K562 (cell line): ENCODE measurements at regions not wholly inside any gene's neighbourhood (a gene's known extent, or its start where the extent isn't known, plus 50 kb on each side); places are given as distances from the start of the nearest gene placed in this dataset.

Experiments
- ATAC-seq: fragments of 200-7000 bp; cut with Tn5 transposase; 3 replicates; pipeline ENCODE4 v1.9.1; 2020; ENCODE audit warnings: moderate library complexity
- BruUV-seq: library from RNA; stranded (reverse); fragments of 400-500 nt; replicated peaks from 2 replicates; lab custom pipeline; 2021; lab: Mats Ljungman, UMichigan
- CTCF ChIA-PET: fragments of 300-600 bp; formaldehyde crosslinking; extraction: SDS; loops from one replicate; lab custom pipeline; 2021; ENCODE audit warnings: low intra/inter-chr PET ratio; lab: Yijun Ruan, JAX
- POLR2A ChIA-PET: fragments of 300-600, 350-650 bp; sonication (Branson Sonifier 250); formaldehyde crosslinking; extraction: SDS; loops from one replicate; lab custom pipeline; 2021; ENCODE audit warnings: antibody characterized with exemption, inconsistent platforms; lab: Yijun Ruan, JAX
- DNase-seq, 4 experiments: peaks; one replicate each; pipeline versions ENCODE4 v3.0.0 to v3.0.0-alpha.2; 2011 to 2018; ENCODE audit warnings: low spot score in 3 of 4, mixed read lengths in 3 of 4; ENCODE audit errors: extremely low read depth in 1 of 4
- FAIRE-seq: peaks from 2 replicates; lab custom pipeline; 2011; peaks lifted over from hg19 to GRCh38; lab: Jason Lieb, UNC
- H2AFZ ChIP-seq: 2 replicates; pipeline ENCODE4 v1.6.0; 2011; ENCODE audit warnings: low read depth, low read length, control low read depth, inconsistent platforms
- H3K27ac ChIP-seq: fragments of 200-600 bp; 3 replicates; pipeline ENCODE4 v1.8.0; 2011; ENCODE audit warnings: low read depth, mild to moderate bottlenecking, control low read depth, inconsistent platforms, low read length, moderate library complexity, mixed read lengths; ENCODE audit errors: extremely low read depth
- H3K27me3 ChIP-seq, 2 experiments: fragments of 300-600 bp in 1 of 2; 2 replicates in 1 of 2; 3 replicates in 1 of 2; pipeline versions ENCODE4 v1.6.0 to v1.8.0; 2011; ENCODE audit warnings: inconsistent platforms in 2 of 2, low read length in 2 of 2, mild to moderate bottlenecking in 1 of 2, mixed read lengths in 1 of 2, moderate library complexity in 1 of 2; ENCODE audit not compliant: control insufficient read depth in 2 of 2, insufficient read depth in 2 of 2
- H3K36me3 ChIP-seq: fragments of 300-600 bp; 3 replicates; pipeline ENCODE4 v1.8.0; 2011; ENCODE audit warnings: mild to moderate bottlenecking, low read length, inconsistent platforms; ENCODE audit not compliant: control insufficient read depth, insufficient read depth
- H3K4me1 ChIP-seq, 2 experiments: fragments of 200-600 bp in 1 of 2; replicated peaks in 1 of 2; 2 replicates in 1 of 2; 3 replicates in 1 of 2; pipeline versions ENCODE4 v1.5.1 to v1.8.0; 2011; ENCODE audit warnings: inconsistent platforms in 2 of 2, low read length in 2 of 2, mild to moderate bottlenecking in 1 of 2, mixed read lengths in 1 of 2, moderate library complexity in 1 of 2; ENCODE audit not compliant: control insufficient read depth in 2 of 2, insufficient read depth in 2 of 2
- H3K4me2 ChIP-seq: 2 replicates; pipeline ENCODE4 v1.6.1; 2011; ENCODE audit warnings: low read length, control low read depth, inconsistent platforms, mixed read lengths; ENCODE audit not compliant: insufficient read depth
- H3K4me3 ChIP-seq: fragments of 200-600 bp; sonication (generic), shearing (Covaris generic); 2 replicates; pipeline ENCODE4 v1.5.1; 2016; ENCODE audit warnings: control low read depth, inconsistent platforms
- H3K79me2 ChIP-seq: fragments of 200-600 bp; 3 replicates; pipeline ENCODE4 v1.8.0; 2011; ENCODE audit warnings: low read length, inconsistent platforms; ENCODE audit not compliant: control insufficient read depth, insufficient read depth
- H3K9ac ChIP-seq, 2 experiments: 2 replicates each; pipeline versions ENCODE4 v1.6.0 to v1.6.1; 2011; ENCODE audit warnings: low read depth in 2 of 2, low read length in 2 of 2, control low read depth in 1 of 2, inconsistent platforms in 1 of 2, mild to moderate bottlenecking in 1 of 2, mixed read lengths in 1 of 2; ENCODE audit not compliant: insufficient read depth in 1 of 2
- H3K9me1 ChIP-seq: one replicate; pipeline ENCODE4 v1.6.0; 2011; ENCODE audit warnings: inconsistent platforms, mild to moderate bottlenecking, low read length, moderate library complexity; ENCODE audit not compliant: control insufficient read depth, insufficient read depth
- H3K9me3 ChIP-seq: replicated peaks from 2 replicates; pipeline ENCODE4 v1.5.1; 2011; ENCODE audit warnings: low read depth, low read length, inconsistent platforms; ENCODE audit not compliant: control insufficient read depth, insufficient read depth
- H4K20me1 ChIP-seq: replicated peaks from 2 replicates; pipeline ENCODE4 v1.6.1; 2011; ENCODE audit warnings: low read length, inconsistent platforms, mixed read lengths; ENCODE audit not compliant: control insufficient read depth, insufficient read depth
- ARID4B ChIP-seq: sonication (generic); formaldehyde crosslinking; IDR thresholded peaks from 2 replicates; pipeline ENCODE4 v1.8.0; 2022; ENCODE audit warnings: mild to moderate bottlenecking, missing genetic modification reagents
- BCL6 ChIP-seq: fragments of 250-450 bp; sonication (Bioruptor Pico); IDR thresholded peaks from 2 replicates; pipeline ENCODE4 v1.4.0; 2020
- GMEB1 ChIP-seq: fragments of 250-450 bp; sonication (Bioruptor Pico); IDR thresholded peaks from 2 replicates; pipeline ENCODE4 v1.4.0; 2020; ENCODE audit warnings: mild to moderate bottlenecking
- HNRNPLL ChIP-seq: fragments of 200-400 bp; formaldehyde crosslinking; IDR thresholded peaks from 2 replicates; pipeline ENCODE4 v1.6.1; 2017; ENCODE audit warnings: low read length, low read depth, mild to moderate bottlenecking; ENCODE audit not compliant: poor library complexity, severe bottlenecking
- U2AF2 ChIP-seq: fragments of 200-400 bp; formaldehyde crosslinking; optimal IDR thresholded peaks from 2 replicates; pipeline ENCODE3; 2017; ENCODE audit warnings: low read depth, mild to moderate bottlenecking, low read length
- ZNF551 ChIP-seq: fragments of 250-450 bp; sonication (Bioruptor Pico); IDR thresholded peaks from 2 replicates; pipeline ENCODE4 v1.5.0; 2021; ENCODE audit warnings: mild to moderate bottlenecking, moderate library complexity
- WGBS: fragments of 100-300 bp; shearing (Covaris generic); methylation state at CpG from one replicate; pipeline ENCODE4 v1.1.6; 2016; ENCODE audit warnings: low coverage, mixed read lengths; ENCODE audit not compliant: insufficient coverage; ENCODE audit errors: missing lambda C conversion rate; 5-methylcytosine and 5-hydroxymethylcytosine counted together
- in situ Hi-C: fragments of 300-500 bp; cut with MboI; formaldehyde crosslinking; loops from 4 replicates; pipeline ENCODE4 v1.15.0; 2018; ENCODE audit warnings: inconsistent platforms, mixed read lengths
- intact Hi-C: fragments of 100-400 bp; cut with micrococcal nuclease; formaldehyde crosslinking; loops from 2 replicates; pipeline ENCODE4 v1.14.2; 2022

- Histone ChIP-seq H3K9ac (no peak overlapping the region), H2AFZ (no peak overlapping the region), H3K4me3 (no peak overlapping the region), H3K9me3 (no peaks in the 10 kb centered on the region), H3K79me2 (no peaks in the 10 kb centered on the region), H3K9me1 (no peaks in the 10 kb centered on the region), H3K4me2 (no peak overlapping the region), H4K20me1 (no peaks in the 10 kb centered on the region), H3K27ac (no peak overlapping the region), H3K36me3 (no peaks in the 10 kb centered on the region), H3K27me3 (peaks cover 14 to 27% of the 10 kb centered on the region in 2 experiments; a peak in 3 of 5 replicates), H3K4me1 (no peaks in the 10 kb centered on the region)
- ChIA-PET CTCF (no interaction called here), POLR2A (interaction anchor here (1.1 kb wide), 1 partner anchor 9 kb away, joined by 6 read pairs; no protein-coding TSS in a partner anchor)
- no peak for TF ChIP-seq HNRNPLL
- ATAC-seq (no peak), FAIRE-seq (no peak), DNase-seq (no peak)
- WGBS: 0% methylated on average over 1 of the region's 1 CpG
- intact Hi-C loops (no loop called here), in situ Hi-C loops (no loop called here)
- no TSS peak for BruUV-seq
These were observed 241.1 kb upstream of the KLF4 start for GRCh38 chr9:107730666-107731065.

- no peaks in the 10 kb centered on the region for H3K9me1 ChIP-seq
- no peak overlapping the region for H3K9ac ChIP-seq
- H3K27ac ChIP-seq: no peak overlapping the region
- no peaks in the 10 kb centered on the region for H4K20me1 ChIP-seq
- DNase-seq (no peak), FAIRE-seq (no peak), ATAC-seq (no peak)
- no peak overlapping the region for H2AFZ ChIP-seq
- in situ Hi-C loops: no loop called here
- no peaks in the 10 kb centered on the region for H3K36me3 ChIP-seq
- intact Hi-C loops: no loop called here
- no TSS peak for BruUV-seq
- H3K79me2 ChIP-seq: no peaks in the 10 kb centered on the region
- H3K4me2 ChIP-seq: no peak overlapping the region
- H3K4me1 ChIP-seq: no peaks in the 10 kb centered on the region
- 0% methylated on average over 5 of the region's 5 CpGs for WGBS
- ChIA-PET POLR2A (interaction anchor here (0.5 to 0.7 kb wide), 2 partner anchors 152 to 176 kb away, joined by 3 to 4 read pairs; no protein-coding TSS in a partner anchor), CTCF (no interaction called here)
- H3K27me3 ChIP-seq: peaks cover 12 to 25% of the 10 kb centered on the region in 2 experiments; a peak in 3 of 5 replicates
- H3K9me3 ChIP-seq: no peaks in the 10 kb centered on the region
- H3K4me3 ChIP-seq: no peak overlapping the region
- TF ChIP-seq ZNF551 (no peak), BCL6 (CRISPR knock-in tag) (no peak), GMEB1 (CRISPR knock-in tag) (no peak), ARID4B (CRISPR knock-in tag) (no peak), U2AF2 (no peak)
These were observed 237.7 kb upstream of the KLF4 start for GRCh38 chr9:107727086-107727780.
